ENCODE measurements at regions not wholly inside any gene's neighbourhood (a gene's known extent, or its start where the extent isn't known, plus 50 kb on each side); places are given as distances from the start of the nearest gene placed in this dataset.

DNA sequence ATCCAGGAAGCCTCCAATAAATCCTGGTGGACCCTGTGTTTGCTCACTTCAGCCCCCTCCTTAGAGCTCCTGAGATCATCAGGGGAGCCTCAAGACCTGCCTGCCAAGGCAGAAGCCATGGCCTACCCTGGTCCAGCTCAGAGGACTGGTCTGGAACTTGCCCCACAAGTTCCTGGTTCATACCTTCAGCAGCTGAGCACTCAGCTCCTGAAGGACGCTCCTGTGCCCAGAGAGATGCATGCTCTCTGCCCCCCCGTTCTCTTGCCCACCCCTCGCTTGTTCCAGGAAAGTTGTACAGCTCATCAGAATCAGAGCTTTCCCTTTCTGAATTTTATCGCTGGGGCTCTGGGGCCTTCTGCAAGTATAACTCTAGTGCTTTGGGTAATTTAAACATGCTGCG lies 210.5 kb upstream of the ISX start:
- in situ Hi-C loops (cut with MboI) = no loop called here
- TF ChIP-seq EZH2 (IDR thresholded peaks at IDR 0.05; ENCODE audit: insufficient read depth, poor library complexity, severe bottlenecking) = no peak
- no peak for TF ChIP-seq EZH2phosphoT487 (IDR thresholded peaks at IDR 0.05; ENCODE audit: insufficient read depth, low read depth)
- Histone ChIP-seq H3K79me2 (ENCODE audit: insufficient read depth) (no peaks in the 10 kb centered on the region), H3K36me3 (ENCODE audit: low read depth) (no peaks in the 10 kb centered on the region), H3K4me3 (no peak overlapping the region), H3K27me3 (replicated peaks; ENCODE audit: insufficient read depth) (no peaks in the 10 kb centered on the region), H4K20me1 (ENCODE audit: insufficient read depth) (no peaks in the 10 kb centered on the region), H3K4me1 (ENCODE audit: insufficient read depth) (no peaks in the 10 kb centered on the region), H2AFZ (no peak overlapping the region), H3K9me2 (ENCODE audit: insufficient read depth) (no peaks in the 10 kb centered on the region), H3K27ac (no peak overlapping the region), H3K9me3 (ENCODE audit: low read depth) (no peaks in the 10 kb centered on the region), H3K9ac (no peak overlapping the region), H3F3A (ENCODE audit: insufficient read depth) (no peaks in the 10 kb centered on the region), H3K4me2 (ENCODE audit: unreplicated experiment) (no peak overlapping the region)
- WGBS, 2 experiments (ENCODE audit: low coverage in 1 of 2, low lambda C conversion rate in 2 of 2, missing lambda C conversion rate in 2 of 2) = 3 to 5% methylated on average over 5 of the region's 5 CpGs
- DNase-seq = no peak

DNA sequence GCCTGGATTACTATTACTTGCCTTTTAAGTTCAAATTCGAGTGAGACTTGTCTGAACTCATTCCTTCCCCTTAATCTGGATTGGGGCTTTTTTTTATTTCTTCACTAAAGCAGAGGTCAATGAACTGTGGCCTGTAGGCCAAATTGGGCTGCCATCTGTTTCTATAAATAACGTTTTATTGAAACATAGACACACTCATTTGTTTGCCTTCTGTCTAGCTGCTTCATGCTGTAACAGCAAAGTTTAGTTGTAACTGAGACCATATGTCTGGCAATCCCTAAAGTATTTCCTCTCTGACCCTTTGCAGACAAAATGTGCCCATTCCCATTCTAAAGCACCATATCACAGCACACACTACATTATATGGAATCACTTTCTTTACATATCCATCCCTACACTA lies 207.9 kb upstream of the ISX start:
- H3K27ac ChIP-seq = no peak overlapping the region
- H3F3A ChIP-seq (ENCODE audit: insufficient read depth) = no peaks in the 10 kb centered on the region
- in situ Hi-C loops (cut with MboI) = no loop called here
- no peaks in the 10 kb centered on the region for H4K20me1 ChIP-seq (ENCODE audit: insufficient read depth)
- H3K4me3 ChIP-seq = no peak overlapping the region
- no peak overlapping the region for H3K4me2 ChIP-seq (ENCODE audit: unreplicated experiment)
- TF ChIP-seq EZH2phosphoT487 (IDR thresholded peaks at IDR 0.05; ENCODE audit: insufficient read depth, low read depth) (no peak), EZH2 (IDR thresholded peaks at IDR 0.05; ENCODE audit: insufficient read depth, poor library complexity, severe bottlenecking) (no peak)
- H3K9ac ChIP-seq = no peak overlapping the region
- H3K27me3 ChIP-seq (replicated peaks; ENCODE audit: insufficient read depth) = no peaks in the 10 kb centered on the region
- 0% methylated on average over 2 of the region's 2 CpGs for WGBS, 2 experiments (ENCODE audit: low coverage in 1 of 2, low lambda C conversion rate in 2 of 2, missing lambda C conversion rate in 2 of 2)
- no peaks in the 10 kb centered on the region for H3K4me1 ChIP-seq (ENCODE audit: insufficient read depth)
- no peaks in the 10 kb centered on the region for H3K9me3 ChIP-seq (ENCODE audit: low read depth)
- DNase-seq = no peak
- no peak overlapping the region for H2AFZ ChIP-seq
- H3K9me2 ChIP-seq (ENCODE audit: insufficient read depth) = no peaks in the 10 kb centered on the region
- no peaks in the 10 kb centered on the region for H3K36me3 ChIP-seq (ENCODE audit: low read depth)
- H3K79me2 ChIP-seq (ENCODE audit: insufficient read depth) = no peaks in the 10 kb centered on the region

- no peak overlapping the region for H2AFZ ChIP-seq
- 14 to 17% methylated on average over 2 of the region's 2 CpGs for WGBS, 2 experiments (ENCODE audit: low coverage in 1 of 2, low lambda C conversion rate in 2 of 2, missing lambda C conversion rate in 2 of 2)
- H3K36me3 ChIP-seq (ENCODE audit: low read depth) = no peaks in the 10 kb centered on the region
- no peaks in the 10 kb centered on the region for H3F3A ChIP-seq (ENCODE audit: insufficient read depth)
- H4K20me1 ChIP-seq (ENCODE audit: insufficient read depth) = no peaks in the 10 kb centered on the region
- H3K4me3 ChIP-seq = no peak overlapping the region
- H3K9ac ChIP-seq = no peak overlapping the region
- in situ Hi-C loops (cut with MboI) = no loop called here
- H3K27ac ChIP-seq = no peak overlapping the region
- H3K4me2 ChIP-seq (ENCODE audit: unreplicated experiment) = no peak overlapping the region
- no peak for DNase-seq
- no peaks in the 10 kb centered on the region for H3K9me3 ChIP-seq (ENCODE audit: low read depth)
- H3K79me2 ChIP-seq (ENCODE audit: insufficient read depth) = no peaks in the 10 kb centered on the region
- H3K4me1 ChIP-seq (ENCODE audit: insufficient read depth) = no peaks in the 10 kb centered on the region
- no peaks in the 10 kb centered on the region for H3K27me3 ChIP-seq (replicated peaks; ENCODE audit: insufficient read depth)
- no peaks in the 10 kb centered on the region for H3K9me2 ChIP-seq (ENCODE audit: insufficient read depth)
- TF ChIP-seq EZH2 (IDR thresholded peaks at IDR 0.05; ENCODE audit: insufficient read depth, poor library complexity, severe bottlenecking) (no peak), EZH2phosphoT487 (IDR thresholded peaks at IDR 0.05; ENCODE audit: insufficient read depth, low read depth) (no peak)
Measured at GRCh38 chr22:34861787-34862186, 204.2 kb upstream of the ISX start.

- Histone ChIP-seq H4K20me1 (ENCODE audit: insufficient read depth) (no peaks in the 10 kb centered on the region), H3K27me3 (replicated peaks; ENCODE audit: insufficient read depth) (no peaks in the 10 kb centered on the region), H3K9ac (no peak overlapping the region), H3K9me3 (ENCODE audit: low read depth) (no peaks in the 10 kb centered on the region), H3K4me3 (no peak overlapping the region), H3K36me3 (ENCODE audit: low read depth) (no peaks in the 10 kb centered on the region), H3K27ac (no peak overlapping the region), H2AFZ (no peak overlapping the region), H3F3A (ENCODE audit: insufficient read depth) (no peaks in the 10 kb centered on the region), H3K79me2 (ENCODE audit: insufficient read depth) (no peaks in the 10 kb centered on the region), H3K9me2 (ENCODE audit: insufficient read depth) (no peaks in the 10 kb centered on the region), H3K4me2 (ENCODE audit: unreplicated experiment) (no peak overlapping the region), H3K4me1 (ENCODE audit: insufficient read depth) (no peaks in the 10 kb centered on the region)
- DNase-seq = no peak
- WGBS, 2 experiments (ENCODE audit: low coverage in 1 of 2, low lambda C conversion rate in 2 of 2, missing lambda C conversion rate in 2 of 2) = 12 to 13% methylated on average over 4 of the region's 4 CpGs
- TF ChIP-seq EZH2phosphoT487 (IDR thresholded peaks at IDR 0.05; ENCODE audit: insufficient read depth, low read depth) (no peak), EZH2 (IDR thresholded peaks at IDR 0.05; ENCODE audit: insufficient read depth, poor library complexity, severe bottlenecking) (no peak)
- in situ Hi-C loops (cut with MboI) = no loop called here
Measured at GRCh38 chr22:34866081-34866480, 199.9 kb upstream of the ISX start.

- DNase-seq = peak; percentile 1
- 8 to 12% methylated on average over 4 of the region's 4 CpGs for WGBS, 2 experiments (ENCODE audit: low coverage in 1 of 2, low lambda C conversion rate in 2 of 2, missing lambda C conversion rate in 2 of 2)
- no peak overlapping the region for H3K27ac ChIP-seq
- H3K9me3 ChIP-seq (ENCODE audit: low read depth) = no peaks in the 10 kb centered on the region
- no peaks in the 10 kb centered on the region for H3K79me2 ChIP-seq (ENCODE audit: insufficient read depth)
- H3K9me2 ChIP-seq (ENCODE audit: insufficient read depth) = no peaks in the 10 kb centered on the region
- no peak overlapping the region for H3K9ac ChIP-seq
- TF ChIP-seq EZH2 (IDR thresholded peaks at IDR 0.05; ENCODE audit: insufficient read depth, poor library complexity, severe bottlenecking) = no peak
- no peaks in the 10 kb centered on the region for H3K4me1 ChIP-seq (ENCODE audit: insufficient read depth)
- H3K36me3 ChIP-seq (ENCODE audit: low read depth) = no peaks in the 10 kb centered on the region
- no peak overlapping the region for H3K4me3 ChIP-seq
- H2AFZ ChIP-seq = no peak overlapping the region
- H4K20me1 ChIP-seq (ENCODE audit: insufficient read depth) = no peaks in the 10 kb centered on the region
- in situ Hi-C loops (cut with MboI) = no loop called here
- no peaks in the 10 kb centered on the region for H3F3A ChIP-seq (ENCODE audit: insufficient read depth)
- H3K27me3 ChIP-seq (replicated peaks; ENCODE audit: insufficient read depth) = no peaks in the 10 kb centered on the region
- H3K4me2 ChIP-seq (ENCODE audit: unreplicated experiment) = no peak overlapping the region
Measured at GRCh38 chr22:34866495-34867131, 199.3 kb upstream of the ISX start.

All from GM23248 (cell line).